AG20443 (cell line): ENCODE measurements at regions not wholly inside any gene's neighbourhood (a gene's known extent, or its start where the extent isn't known, plus 50 kb on each side); places are given as distances from the start of the nearest gene placed in this dataset.

Source experiments
- DNase-seq: peaks from one replicate; pipeline ENCODE4 v3.0.0; 2012; ENCODE audit warnings: low spot score, mixed read lengths

DNA sequence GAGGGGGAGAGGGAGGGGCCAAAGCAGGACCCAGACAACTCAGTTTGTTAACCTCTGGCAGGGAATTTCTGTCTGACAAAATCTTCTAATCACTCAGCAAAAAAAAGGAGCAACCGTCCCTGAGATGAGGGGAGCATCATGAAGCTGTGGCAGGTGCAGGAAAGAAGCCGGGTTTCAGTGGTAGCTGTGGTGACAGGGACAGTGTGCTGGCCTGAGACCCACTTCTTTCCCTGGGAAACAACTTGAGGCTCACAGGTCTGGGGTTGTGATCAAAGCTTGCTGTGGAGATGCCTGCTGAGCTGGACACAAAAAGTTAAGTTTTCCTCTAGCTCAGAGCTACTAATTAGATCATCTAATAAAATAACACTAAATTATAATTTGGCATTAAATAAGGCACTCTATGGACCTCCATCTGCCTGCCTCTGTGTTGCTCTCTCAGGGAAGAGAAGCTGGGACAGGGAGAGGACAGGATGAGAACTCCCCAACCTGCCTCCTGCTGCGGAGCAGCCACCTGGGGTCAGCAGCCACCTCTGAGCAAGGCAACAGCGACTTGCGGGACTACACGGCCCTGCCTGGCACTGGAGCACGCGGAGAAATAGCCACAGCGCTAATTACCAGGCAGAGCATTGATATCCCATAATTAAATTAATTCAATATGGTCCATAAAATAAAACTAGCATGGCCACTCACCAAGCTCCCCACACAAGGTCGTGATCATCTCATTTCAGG is 104.6 kb upstream of the TEX51 start:
- DNase-seq, result no peak

DNA sequence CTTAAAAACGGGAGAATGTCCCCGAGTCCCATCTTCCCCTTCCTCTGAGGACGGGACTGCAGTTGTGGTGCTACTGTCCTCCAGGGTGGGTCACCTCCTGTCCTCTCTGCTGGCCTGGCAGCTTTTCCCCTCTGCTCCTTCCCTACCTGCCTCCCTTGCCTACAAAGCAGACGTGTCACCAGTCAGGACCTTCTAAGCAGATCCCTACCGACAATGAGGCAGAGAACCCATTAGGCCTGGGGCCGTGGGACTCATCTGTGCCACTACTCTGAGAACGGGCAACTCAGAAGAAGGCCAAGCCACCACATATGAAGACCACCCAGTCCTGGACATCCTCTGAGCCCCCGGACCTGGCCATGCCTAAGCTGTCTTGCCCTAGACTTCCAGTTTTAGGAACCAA is 103.0 kb upstream of the TEX51 start:
- DNase-seq, result no peak

DNA sequence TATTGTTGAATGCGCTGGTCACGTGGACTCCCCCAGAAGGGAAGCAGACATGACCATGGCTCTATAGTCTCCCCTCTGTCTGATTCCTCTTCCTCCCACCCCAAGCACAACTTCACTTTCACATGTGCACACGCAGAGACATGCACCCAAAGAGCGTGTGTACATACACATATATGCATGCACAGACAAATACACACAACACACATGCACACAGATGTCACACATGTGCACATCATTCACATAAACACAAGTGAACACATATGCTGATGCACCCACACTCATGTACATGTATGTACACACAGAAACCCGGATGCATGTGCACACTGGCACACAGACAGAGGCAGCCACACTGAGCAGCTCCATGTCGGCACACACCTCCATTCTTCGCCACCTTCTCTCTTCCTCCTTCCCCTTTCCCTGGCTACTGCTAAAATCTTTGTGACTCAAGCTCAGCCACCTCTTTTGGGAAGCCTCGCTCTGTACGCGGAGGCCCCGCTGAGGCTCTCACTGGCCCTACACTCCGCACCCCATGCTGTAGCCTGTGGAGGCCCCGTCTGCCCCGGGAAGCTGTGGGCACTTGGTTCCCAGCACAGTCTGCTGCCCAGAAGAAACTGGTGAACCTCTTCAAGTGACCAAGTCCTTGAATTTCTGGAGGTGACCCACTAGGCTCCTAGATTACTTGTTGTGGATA is 101.6 kb upstream of the TEX51 start:
- no peak for DNase-seq

DNA sequence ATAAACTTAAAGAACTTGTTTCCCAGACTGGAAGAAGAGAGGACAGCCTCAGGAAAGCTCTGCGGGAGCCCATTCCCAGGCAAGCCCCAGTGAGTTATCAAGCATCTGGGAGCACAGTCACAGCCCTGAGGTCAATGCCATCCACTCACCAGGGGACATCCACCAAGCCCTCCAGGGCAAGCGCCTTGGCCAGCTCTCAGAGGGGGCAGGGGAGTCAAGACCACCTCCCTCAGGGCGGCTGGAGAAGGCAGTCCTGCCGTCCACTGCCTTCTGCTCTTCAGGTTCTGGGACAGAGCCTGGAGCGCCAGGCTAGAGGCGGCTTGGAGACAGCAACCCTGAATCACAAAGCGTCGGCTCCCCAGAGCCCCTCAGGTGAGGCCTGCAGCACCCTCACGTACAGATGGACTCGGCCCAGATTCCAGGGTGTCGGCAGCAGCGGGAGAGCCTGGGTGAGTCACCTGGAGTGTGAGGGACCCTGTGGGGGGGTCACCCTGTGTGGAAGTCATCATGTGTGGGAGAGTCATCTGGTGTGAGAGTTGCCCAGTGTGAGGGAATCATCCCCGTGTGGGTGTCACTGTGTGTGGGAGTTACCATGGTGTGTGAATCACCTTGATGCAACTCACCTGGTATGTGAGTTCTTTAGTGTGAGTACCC is 100.9 kb upstream of the TEX51 start:
- no peak for DNase-seq

DNA sequence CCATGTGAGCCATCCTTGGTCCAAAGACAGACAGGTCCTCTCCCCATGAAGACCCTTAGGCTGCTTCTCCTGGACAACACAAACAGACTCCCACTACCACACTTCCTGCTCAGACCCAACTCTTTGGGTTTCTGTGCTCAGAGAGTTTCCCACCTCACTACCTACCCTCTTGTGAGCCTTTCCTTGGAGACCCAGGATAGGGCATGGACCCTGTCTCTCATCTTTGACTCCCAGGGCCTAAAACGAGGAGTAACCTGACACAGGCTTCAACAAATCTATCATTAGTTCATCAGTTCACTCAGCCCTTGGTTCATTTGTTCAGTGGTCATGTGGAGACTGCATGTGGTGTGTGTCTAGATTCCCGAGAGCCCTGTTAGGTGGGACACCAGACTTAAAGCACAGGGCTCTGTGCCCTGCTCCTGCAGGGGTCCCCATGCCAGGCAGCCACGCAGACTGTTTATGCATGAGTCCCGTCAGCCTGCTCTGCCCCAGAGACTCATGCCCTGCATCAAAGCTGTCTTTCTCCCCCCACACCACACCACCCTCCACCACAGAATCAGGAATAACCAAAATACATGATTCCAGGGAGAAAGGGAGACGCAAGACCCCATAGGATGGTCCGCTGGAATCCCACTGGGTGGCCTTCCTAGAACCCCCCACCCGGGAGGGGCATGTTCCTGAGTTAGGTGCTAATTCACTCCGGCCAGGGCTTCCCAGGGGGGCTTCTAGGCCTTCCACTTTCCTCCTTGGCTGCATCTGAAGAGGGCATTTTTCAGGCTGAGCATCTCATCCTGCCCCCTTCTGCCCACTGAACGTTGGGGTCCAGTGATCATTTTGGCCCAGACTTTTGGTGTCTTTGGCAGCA is 100.2 kb upstream of the TEX51 start:
- DNase-seq, result no peak

DNA sequence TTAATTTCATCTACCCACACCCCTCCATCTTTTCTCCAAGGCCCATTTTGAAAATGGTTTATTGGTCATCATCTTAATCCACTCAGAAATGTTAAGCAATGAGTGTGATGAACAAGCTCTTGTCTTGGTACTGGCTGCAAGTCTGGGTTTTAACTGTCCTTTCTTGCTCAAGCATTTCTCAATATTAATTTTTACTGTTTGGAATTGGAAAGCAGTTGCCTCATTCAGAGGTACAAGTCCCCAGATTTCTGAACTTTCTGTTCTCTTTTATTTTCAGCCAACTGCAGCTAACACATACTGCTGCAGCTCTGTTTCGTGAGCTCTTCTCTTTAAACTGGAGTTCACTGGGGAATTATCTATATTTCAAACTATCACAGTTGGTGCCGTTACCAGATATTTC is 99.4 kb upstream of the TEX51 start:
- no peak for DNase-seq

DNA sequence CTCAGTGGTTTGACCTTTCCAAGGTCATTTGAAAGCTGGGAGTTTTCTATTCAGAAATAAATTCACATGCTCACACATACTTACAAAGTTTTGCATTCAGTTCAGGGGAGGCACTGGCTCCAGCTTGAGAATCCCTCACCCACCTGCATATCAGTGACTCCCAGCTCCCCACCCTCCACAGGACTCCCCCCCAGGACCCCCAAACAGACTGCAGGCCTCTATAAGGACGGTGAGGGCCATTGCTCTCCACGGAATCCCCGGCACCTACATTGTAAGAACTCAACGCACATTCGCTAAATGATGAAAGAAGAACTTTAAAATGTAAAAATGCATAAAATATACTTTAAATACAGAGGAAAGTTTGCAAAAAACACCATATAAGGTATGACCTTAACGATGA is 97.2 kb upstream of the TEX51 start:
- no peak for DNase-seq

DNA sequence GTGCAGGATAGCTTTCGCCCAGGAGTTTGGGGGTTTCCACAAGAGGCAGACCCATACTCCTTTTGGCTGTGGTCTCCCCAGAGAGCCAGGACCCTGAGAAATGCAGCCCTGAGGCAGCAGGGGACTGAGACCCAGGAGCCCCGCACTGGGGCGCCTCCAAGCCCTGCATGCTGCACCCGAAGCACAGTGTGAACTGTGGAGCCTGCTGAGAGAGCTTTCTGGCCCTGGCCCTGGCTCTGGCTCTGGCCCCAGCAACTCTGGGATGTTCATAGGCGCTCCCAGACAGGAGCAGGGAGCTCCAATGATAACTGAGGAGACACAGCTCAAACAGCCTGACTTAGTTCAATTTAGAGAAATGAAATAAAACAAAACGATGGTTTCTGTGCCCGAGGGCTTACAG is 96.4 kb upstream of the TEX51 start:
- DNase-seq, result no peak

DNA sequence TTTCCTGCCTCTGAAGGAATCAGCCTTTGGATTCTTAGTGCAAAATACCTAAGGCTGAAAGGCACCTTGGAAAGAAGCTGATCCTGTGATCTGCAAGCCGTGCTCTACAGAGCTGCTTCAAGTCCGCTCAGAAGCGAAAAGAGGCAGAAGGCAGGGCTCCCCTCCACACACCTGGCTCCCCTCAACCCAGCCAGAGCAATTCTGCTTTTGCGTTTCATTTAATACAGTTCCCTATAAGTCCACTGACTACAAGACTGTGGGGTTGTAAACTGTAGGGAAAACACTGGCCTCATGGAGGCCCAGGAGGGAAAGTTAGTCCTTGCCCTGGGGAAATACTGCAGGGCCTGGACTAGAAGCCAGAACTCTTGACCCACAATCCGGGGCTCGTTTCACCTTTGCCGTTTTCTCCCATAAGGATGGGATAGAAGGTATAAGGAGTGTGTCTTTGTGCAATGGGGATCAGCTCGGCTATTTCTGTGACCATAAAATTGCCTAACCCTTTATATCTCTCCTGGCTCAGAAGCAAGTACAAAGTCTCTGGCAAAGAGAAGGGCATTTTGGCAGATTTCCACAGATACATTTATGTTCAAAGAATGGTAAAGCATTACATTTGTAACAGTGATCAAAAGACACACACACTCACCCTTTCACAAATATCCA is 95.8 kb upstream of the TEX51 start:
- DNase-seq, result no peak

DNA sequence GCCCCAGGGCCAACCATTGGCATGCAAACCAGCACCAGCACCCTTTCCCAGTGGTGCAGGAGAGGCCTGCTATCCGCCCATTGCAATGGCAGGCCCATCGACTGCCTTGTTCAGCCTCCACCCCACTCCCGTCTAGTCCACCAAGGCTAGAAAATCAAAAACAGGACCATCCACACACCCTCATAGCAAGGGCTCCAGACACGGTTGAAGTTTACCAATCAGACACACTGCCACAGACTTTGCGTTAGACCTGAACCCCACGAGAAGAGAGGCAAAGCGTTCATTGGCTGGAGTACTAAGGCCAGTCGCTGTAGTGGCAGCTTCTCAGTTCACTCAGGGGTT is 95.3 kb upstream of the TEX51 start:
- DNase-seq, result no peak

DNA sequence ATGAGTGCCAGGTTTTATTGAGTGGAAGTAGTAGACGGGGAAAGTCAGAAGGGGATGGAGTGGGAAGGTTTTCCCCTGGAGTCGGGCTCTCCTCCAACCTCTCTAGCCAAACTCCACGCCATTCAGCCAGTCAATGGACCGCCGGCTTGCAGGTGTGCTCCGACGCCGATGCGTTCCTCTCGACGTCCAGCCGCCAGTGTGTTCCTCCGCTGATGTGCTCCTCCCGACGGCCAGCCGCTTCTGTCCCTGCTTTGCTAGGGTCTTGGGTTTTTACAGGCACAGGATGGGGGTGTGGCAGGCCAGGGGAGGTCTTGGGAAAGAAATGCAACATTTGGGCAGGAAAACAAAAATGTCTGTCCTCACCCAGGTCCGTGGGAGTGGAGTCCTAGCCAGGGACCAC is 94.3 kb upstream of the TEX51 start:
- no peak for DNase-seq

DNA sequence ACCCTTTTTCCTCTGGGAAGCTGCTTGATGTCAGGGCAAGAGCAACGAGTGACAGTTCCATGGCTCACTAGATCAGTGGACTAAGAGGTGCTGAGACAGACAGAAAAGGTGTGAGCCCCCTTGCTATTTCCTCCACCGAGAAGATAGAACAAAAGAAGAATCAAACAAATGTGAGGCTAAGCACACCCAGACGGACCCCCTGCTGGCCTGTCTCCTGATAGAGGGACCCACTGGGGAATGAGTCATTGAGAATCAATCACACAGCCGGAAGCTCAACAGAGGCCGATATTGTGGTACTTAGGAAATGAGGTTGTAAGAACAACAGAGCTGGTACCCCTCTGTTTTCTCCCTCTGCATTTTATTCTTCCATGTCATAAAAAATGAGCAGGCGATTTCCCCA is 89.8 kb upstream of the TEX51 start:
- DNase-seq, result no peak

DNA sequence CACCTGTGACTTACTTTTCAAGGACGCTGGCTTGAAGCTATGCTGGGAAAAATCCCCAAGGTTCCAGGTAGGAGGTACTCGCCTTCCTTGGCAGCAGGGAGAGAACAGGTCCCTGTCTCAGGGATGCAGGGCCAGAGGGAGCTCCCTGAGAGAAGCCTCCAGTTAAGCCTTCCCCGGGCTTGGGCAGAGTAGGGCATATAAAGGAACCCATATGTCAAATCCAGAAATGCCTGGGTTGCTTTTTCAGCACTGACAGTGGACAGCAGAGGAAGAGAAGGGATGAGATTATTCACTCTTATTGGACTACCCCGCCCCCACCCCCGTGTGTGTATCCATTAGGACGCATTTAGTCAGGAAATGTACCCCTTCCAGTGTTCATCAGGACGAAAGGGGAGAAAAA is 89.3 kb upstream of the TEX51 start:
- DNase-seq, result no peak

DNA sequence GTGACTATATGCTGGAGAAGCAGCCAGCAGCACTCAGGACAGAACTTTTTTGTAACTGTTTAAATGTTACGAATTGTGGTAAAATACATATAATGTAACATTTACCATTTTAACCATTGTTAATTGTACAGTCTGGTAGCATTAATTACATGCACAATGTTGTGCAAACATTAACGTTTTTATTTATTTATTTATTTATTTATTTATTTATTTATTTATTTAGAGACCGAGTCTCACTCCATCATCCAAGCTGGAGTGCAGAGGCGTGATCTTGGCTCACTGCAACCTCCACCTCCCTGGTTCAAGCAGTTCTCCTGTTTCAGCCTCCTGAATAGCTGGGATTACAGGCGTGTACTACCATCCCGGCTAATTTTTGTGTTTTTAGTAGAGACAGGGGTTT is 88.7 kb upstream of the TEX51 start:
- DNase-seq, result no peak

DNA sequence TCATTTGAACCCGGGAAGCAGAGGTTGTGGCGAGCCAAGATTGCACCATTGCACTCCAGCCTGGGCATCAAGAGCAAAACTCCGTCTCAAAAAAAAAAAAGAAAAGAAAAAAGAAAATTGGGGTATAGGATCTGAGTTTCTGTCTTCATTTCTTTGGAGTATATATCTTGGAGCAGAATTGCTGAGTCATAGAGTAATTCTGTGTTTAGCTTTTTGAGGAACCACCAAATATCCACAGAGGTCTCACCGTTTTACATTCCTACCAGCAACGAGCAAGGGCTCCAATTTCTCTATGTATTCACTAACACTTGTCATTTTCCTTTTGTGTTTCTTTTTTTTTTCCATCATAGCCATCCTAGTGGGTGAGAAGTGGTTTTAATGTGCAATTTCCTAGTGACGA is 87.6 kb upstream of the TEX51 start:
- DNase-seq, result no peak

DNA sequence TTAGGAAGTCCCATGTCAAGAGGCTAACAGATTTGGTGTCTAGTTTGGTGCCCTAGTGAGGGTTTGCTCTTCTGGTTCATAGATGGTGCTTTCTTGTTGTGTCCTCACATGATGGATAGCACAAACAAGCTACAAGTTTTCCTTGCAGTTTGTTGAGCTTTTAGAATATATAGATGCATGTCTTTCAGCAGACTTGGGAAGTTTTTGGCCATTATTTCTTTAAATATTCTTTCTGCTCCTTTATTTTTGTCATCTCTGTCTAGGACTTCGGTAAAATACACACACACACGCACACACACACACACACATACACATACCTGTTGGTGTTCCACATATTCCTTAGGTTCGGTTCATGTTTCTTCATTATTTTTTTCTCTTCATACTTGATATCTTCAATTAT is 81.5 kb upstream of the TEX51 start:
- DNase-seq, result no peak

DNA sequence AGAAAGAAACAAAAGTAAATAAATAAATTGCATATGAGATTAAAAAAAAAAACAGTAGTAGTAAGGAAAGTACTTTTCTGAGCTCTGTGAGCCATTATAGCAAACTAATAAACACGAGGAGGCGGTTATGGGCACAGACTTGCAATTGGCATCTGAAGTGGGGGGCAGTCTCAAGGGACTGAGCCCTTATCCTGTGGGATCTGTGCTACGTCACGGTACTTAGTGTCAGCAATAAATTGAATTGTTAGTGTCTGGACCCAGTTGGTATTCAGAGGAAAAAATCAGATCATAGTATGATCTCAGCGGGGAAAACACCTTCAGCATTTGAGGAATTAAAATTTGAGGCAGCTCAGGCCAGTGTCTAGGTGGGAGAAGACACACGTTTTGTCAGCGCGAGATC is 76.6 kb upstream of the TEX51 start:
- no peak for DNase-seq

DNA sequence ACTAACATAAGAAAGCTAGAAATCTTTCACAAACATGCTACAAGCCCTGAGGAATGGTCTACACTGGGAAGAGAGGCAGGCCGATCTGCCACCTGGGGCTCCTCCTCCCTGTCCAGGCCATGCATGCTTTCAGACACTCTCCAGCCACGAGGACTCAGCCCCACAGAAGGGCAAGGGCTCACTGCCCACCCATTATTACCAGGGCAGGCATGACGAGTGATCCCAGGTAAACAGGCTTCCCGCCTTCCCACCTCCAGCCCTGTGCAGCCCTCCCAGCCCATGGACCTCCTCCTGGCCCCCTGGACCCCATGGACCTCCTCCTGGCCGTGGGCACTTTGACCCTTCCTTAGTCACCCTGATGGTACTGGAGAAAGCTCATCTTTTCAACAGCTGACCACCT is 75.8 kb upstream of the TEX51 start:
- no peak for DNase-seq

DNA sequence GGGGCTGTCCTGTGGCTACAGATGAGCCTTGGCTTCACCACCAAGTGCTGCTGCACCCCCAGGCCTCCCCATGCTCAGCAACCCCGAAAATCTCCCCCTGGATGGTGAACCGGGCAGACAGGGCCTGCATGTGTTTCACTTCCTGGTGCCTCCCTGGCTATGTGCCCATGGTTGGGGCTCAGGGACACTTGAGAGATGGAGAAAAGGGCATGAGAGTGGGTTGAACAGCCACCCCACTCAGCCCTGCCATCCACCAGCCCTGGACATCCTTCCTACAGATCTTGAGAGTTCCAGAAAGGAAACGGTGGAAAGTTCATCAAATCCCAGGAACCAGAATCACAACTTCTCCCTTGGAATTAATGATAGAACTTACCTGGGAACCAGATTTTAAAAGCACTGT is 74.7 kb upstream of the TEX51 start:
- no peak for DNase-seq

DNA sequence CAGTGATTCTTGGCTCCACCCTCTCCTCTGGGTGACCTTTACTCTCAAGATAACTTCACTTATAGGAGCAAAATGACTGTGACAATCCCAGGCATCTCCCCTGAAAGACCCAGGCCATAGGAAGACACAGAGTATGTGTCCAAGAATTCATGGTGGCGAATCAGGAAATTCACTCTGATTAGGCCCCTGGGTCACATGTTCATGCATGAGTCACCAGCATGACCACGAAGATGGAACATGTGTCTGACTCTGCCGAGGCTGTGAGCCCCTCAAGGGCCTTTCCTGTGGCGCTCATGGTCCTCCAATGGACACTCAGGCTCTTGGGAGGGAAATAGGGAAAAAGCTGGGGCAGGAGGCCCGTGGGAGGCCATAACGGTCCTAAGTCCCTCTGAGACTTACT is 74.0 kb upstream of the TEX51 start:
- DNase-seq, result no peak

DNA sequence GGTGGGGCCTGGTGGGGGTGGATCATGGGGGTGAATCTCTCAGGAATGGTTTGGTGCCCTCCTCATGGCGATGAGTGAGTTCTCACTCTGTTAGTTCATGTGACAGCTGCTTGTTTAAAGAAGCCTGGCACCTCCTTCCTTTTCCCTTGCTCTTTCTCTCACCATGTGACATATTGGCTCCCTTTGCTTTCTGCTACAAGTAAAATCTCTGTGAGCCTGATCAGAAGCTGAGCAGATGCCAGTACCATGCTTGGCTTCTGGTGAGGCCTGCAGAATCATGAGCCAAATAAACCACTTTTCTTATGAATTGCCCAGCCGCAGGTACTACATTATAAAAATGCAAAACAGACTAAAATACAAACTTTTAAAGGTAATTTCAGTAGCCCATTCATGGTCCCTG is 73.4 kb upstream of the TEX51 start:
- DNase-seq, result no peak

DNA sequence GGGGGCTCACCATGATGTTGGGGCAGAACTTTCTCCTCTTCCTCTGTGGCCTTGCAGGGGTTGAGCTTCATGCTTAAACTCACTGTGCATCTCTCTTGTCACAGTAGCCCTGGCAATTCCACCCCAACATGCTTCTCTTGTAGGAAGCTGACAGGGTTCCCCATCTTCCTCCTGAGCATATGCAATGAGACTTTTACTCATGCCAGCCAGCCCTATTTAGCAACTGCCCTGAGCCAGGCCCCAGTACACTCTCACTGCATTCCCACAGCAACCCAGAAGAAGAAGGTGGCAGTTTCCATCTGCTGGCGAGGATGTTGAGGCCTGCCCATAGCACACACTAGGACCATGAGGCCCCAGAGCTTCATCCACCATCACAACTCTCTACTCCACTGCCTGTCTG is 72.2 kb upstream of the TEX51 start:
- DNase-seq, result no peak
